ENCODE measurements at regions not wholly inside any gene's neighbourhood (a gene's known extent, or its start where the extent isn't known, plus 50 kb on each side); places are given as distances from the start of the nearest gene placed in this dataset.

- TF ChIP-seq CTCF (IDR thresholded peaks at IDR 0.05; ENCODE audit: low read depth, low read length): no peak
- TF ChIP-seq POLR2A (IDR thresholded peaks at IDR 0.05; ENCODE audit: extremely low read depth, insufficient read length): no peak
- no peak for TF ChIP-seq MAX (IDR thresholded peaks at IDR 0.05; ENCODE audit: low read depth, low read length)
Observed at GRCh38 chr13:74860789-74861188, 621.2 kb downstream of the TBC1D4 start.

Data from NB4 (cell line).